HG02852 (cell line): ENCODE measurements at regions not wholly inside any gene's neighbourhood (a gene's known extent, or its start where the extent isn't known, plus 50 kb on each side); places are given as distances from the start of the nearest gene placed in this dataset.

Source experiments
- ATAC-seq: cut with Tn5 transposase; IDR thresholded peaks from one replicate; pipeline ENCODE4 v1.9.1; 2021; ENCODE audit warnings: mild to moderate bottlenecking, moderate library complexity; ENCODE audit not compliant: unreplicated experiment

DNA sequence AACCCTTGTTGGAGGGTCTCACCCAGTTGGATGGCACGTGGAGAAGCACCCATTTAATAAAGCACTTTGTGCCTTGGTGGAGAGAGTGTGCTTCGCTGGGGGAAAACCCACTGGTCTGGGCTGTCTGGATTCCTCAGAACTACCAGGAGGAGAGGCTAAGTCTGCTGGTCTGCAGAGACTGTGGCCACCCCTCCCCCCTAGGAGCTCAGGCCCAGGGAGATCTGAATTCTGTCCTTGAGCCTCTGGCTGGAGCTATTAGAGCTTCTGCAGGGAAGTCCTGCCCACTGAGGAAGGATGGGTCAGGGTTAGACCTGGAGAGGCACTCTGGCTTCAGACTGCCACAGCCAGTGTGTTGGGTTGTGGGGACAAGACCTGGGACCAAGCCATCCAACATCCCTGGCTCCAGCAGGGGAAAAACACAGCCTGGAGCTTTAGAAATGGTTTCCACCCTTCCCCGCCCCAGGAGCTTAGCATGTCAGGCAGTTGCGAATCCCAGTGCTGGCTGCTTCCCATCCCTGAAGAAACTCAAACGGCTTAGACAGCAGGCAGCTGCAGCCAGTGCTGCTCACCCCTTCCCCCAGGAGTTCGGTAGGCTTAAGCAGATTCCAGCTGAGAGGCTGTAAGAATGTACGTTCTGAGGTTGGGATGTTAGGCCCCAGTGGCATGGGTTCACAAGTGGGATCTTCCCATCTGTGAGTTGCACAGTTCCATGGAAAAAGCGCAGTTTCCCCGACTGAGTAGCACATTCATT is 288.3 kb downstream of the TGFB2 start:
- ATAC-seq: no peak

DNA sequence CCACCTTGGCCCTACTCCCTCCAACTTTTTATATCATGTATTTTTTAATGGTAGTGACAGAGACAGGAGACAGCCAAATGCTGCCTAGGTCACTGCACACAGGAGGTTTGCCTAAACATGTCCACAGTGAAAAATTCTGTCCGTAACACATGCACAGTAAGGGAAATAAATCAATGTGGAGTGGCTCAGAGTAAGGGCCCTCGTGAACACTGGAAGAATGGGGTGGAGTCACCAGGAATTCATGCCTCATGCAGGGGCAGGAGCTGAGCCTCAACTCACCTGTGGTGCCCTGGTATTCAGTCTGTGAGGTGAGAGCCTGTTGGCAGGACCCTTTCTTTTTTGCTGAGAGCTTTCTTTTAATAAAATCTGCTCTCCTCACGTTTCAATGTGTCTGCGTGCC is 289.1 kb downstream of the TGFB2 start:
- no peak for ATAC-seq

DNA sequence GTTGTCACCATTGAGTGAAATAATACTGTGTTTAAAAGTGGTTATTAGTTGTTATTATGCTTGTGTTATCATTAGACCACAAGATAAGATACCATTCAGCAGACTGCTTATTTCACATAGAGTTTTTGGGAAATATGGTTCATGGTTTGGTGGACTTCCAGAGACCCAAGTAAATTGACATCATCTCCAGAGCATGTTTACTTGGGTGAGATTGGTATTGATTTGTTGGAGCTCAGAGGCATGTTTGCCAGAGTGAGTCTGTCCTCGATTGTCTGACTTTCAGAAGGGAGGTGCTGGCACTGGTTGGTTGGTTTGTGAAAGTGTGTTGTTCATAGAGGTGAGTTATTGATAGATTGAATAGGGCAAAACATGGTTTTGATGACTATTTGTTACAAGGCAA is 291.4 kb downstream of the TGFB2 start:
- no peak for ATAC-seq

DNA sequence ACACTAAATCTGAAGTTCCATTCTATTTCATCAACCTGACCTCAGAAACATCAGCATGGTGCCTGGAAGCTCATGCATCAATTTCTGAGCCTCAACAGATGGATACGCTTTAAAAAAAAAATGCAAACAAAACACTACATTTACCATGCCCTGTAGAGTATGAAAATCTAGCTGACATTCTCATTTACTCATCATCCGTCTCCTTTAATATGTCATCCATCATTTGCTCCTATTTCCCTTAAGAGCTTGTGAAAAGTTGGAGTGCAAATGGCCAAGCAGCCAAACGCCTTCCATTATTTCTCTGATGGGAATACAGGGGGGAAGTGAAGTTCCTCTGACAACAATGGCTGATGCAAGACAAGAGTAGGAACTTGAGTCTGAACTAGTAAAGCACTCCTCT is 295.0 kb downstream of the TGFB2 start:
- ATAC-seq: no peak

DNA sequence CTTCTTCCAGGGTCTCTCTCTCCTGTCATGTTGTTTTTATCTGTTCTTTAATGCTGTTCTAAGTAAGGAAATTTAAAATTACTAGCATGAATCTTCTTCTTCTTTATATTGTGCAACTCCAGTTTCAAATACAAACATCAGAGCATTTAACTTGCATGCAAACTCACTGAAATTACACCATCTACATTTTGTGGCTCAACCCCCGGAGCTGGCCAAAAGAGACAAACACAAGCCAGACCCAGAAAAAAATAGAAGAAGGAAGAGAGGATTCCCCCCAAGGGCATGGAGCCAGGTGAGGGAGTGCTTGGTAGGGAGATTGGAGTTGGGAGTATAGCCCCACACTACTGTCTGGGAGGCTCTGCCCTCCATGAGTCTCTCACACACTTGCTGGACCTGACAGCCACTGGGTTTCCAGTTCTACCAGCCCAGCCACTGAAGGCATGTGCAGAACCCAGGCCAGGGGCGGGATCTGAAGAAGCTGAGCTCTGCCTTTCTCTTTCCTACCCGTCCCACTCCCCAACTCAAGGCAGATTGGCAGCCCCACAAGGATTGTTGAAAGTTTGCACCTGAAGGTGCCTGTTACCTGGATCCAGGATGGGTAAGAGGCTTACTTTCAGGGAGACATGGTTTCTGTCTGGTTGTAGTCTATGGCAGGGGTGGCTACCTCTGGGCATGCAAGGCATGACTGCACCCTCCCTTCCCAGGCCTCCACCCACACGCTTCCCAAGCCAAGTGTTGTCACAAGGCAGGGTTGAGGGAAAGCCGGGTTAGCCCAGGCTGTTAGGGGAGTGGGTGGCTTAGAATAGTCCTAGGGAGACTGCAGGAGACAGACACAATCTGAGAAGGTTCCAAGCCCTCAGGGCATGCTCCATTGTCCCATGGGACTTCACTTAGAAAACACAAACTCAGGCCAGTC is 297.2 kb downstream of the TGFB2 start:
- no peak for ATAC-seq

DNA sequence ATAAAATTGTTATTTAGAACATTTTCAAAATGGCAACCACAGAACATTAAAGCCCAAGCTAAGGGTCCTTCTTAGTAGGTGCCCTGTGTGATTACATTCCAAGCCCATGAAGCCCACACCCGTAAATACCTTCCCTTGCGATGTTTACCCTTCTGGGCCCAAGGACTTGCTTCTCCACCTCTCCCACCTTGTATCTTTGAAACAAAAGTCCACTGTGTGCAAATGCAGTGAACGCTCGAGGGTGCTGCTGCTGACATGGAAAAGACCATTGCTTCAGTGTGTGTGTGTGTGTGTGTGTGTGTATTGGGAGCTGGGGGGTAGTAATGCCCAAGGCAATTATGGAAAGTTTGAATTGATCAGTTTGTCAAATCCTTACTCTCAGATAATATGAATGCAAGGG is 298.1 kb downstream of the TGFB2 start:
- ATAC-seq: no peak

DNA sequence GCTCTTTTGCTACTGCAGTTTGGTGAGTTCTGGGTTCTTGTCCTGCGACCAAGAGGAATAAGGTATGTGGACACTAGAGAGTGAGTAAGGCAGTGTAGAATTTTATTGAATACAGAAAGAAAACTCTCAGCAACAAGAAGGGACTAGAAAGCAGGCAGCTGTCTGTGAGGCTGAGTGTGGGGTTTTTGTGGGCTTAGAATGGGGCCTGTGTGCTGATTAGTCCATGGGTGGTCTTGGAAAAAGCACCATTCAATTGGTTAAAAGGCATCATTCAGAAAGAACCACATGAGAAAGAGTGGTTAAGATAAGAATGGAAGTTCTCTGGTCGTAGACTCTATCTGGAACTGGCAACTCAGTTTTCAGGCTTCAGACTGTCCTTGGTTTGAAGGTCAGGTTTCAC is 298.8 kb downstream of the TGFB2 start:
- ATAC-seq: no peak

DNA sequence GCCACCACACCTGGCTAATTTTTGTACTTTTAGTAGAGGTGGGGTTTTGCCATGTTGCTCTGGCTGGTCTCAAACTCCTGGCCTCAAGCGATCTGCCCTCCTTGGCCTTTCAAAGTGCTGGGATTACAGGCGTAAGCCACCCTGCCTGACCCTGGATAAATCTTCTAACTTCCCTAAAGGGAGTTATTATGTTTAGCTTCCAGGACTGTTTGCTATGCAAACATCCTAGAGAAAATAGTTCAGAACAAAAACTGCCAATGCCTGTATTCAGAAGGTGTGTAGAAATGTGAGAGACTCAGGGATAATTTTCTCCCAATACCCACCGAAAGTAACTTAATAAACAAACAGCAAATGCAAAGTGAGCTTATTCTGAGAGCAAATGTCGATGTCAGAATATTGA is 301.2 kb downstream of the TGFB2 start:
- no peak for ATAC-seq

DNA sequence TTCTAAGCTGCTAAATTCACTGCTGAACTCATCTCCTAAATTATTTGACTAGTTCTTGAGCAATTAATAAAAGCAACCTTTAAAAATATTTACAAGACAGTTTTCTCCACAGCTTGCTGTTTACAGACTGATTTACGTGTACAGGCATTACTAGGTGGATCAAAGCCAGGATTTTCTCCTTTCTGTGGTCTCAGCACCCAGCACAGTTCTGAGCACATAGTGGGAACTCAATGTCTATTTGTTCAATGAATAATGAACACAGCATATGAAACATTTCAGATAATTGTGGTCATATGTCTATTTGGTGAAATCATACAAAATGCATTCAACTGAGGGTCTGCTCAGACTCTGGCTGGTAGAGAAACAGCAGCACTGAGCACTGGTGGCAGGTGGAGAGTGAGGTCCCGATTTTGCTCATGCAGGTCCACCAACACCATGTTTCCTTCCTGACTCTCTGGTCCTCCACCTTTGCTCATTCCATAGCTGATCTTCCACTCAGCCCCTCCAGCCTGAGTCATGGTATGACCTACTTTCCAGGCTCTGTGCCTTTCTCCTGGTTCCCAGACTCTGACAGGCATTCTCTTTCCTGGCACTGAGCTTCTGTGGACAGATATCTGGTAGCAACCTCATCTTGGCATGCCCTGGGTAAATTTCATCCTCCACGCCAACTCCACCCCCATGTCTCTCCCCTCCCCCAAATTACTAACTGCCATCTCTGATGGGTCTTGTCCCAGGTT is 311.3 kb downstream of the TGFB2 start:
- no peak for ATAC-seq

DNA sequence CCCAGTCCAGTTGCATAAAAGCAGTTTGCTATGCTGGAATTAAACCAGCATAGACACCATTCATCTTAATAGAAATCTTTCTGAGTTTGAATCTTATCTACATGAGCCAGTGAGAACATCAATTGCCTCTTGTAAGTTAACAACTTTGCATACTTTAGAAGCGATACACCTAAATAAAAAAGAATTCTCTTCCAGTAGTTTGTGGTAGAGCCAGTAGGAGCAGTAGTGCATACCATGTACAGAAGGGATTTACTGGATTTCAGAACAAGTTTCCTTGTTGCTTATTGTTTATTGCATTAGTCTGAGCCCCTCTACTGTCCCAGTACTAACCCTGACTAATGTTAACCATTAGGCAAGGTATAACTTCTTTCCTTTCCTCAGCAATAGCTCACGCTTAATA is 313.1 kb downstream of the TGFB2 start:
- ATAC-seq: no peak

DNA sequence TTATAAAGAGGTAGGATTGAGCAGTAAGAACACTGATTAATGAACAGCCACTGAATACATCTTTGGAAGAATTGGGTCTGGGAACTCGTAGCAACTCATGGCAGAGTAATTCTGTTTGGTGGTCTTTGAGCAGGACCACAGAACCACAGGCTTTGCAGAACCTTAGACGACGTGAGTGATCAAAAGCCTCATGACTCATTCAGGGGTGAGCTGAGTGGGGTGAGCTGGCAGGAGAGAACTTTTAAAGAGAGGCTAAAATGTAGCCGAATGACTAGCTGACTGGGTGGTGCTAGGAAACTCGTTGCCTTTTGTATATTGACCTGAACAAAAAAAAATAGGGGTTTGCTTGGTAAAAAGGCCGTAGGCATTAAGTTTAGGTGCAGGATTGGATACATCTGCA is 313.8 kb downstream of the TGFB2 start:
- no peak for ATAC-seq

DNA sequence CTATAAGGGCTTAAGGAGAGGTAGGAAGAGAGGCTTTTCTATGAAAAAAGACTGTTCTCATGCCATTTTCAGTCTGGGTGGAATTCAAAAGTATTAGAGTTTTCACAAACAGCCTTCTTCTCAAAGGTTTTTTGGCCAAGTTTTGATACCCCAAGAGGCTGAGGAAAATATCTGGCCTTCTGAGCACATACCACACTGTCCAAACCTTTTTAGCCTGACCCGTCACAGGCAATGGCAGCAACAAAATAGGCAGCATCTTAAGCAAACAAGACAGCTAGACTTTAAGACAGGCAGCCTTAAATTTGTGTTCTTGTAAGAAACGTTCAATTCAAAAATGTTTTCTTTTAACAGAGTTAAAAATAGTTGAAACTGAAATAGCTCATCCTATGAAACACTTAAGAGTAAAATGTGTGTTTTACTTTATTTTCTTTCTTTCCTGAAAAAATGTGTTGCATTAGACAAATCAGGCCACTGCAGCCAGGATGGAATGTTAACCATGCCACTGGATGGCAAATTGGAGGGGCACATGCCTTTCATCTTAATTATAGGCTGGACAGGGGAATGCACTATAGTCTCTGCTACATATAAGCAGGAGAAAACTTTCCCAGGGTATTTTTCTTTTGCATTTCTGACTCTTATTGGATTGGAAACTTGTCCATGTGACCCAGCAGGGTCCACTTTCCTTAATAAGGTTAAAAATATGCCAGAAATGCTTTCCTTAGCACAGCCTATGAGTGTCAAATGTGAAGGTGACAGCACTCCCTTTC is 315.0 kb downstream of the TGFB2 start:
- no peak for ATAC-seq

DNA sequence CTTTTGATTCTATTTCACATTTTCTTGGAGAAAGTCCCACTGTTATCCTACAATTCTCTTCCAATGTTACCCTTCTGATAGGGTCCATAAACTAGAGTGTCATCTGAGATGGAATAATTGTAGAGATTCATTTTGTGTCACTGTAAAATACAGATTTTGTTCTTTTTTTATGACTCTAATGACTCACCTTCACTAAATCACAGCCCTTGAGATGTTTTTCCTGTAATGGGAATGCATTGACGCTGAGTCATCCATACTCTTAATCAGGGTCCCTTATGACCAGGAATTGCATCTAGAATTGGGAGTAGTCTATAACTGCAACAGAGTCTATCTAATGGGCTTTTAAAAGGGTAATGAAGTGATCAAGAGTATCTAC is 315.5 kb downstream of the TGFB2 start:
- no peak for ATAC-seq

DNA sequence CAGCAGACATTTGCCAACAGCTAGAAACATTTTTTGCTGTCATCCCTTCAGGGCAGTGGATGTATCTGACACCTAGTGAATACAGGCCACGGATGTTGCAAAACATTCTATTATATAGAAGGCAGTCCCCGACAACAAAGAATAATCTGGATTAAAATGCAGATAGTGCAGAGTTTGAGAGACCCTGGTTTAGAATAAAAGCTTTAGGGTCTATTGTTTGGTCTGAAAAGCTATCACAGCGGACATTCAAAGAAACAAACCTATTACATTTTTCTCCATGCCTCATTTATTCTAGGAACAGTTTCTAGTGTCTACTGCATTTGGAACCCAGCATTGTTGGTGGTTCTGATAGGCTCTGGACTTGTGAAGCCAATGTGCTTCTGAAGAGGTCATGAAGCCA is 316.3 kb downstream of the TGFB2 start:
- no peak for ATAC-seq

DNA sequence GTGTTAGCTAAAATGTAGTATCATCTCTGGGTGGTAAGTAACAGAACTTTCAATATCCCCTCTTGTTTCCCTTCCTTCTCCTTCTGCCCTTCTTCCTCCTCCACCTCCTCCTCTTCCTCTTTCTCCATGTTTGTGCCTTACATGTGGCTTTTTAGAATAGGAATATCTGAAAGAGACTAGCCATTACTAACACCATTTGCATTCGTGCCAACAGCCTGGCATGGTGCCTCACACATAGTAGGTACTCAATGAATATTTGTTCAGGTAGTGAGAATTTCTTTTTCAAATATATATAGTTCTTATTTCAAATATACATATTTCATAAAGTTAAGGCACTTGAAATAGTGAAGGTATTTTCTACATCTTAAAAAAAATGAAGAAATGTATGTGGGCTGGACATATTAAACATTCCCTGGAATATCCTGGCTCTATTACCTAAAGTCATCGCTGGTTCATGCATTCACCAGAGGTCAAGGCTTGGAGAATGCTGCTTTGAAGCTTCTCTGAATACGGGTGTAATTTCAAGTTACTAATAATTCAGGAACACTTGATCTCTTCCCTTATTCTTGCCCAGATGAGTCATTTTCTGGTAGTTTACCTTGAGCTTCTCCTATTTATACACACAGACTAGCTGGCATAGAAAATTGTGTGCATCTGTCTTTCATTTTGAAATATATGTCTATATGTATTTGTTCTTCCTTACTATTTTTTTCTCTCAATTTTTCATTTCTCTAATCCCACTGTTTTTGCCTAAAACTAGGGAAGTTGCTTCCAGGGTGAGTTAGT is 319.4 kb downstream of the TGFB2 start:
- ATAC-seq: no peak

DNA sequence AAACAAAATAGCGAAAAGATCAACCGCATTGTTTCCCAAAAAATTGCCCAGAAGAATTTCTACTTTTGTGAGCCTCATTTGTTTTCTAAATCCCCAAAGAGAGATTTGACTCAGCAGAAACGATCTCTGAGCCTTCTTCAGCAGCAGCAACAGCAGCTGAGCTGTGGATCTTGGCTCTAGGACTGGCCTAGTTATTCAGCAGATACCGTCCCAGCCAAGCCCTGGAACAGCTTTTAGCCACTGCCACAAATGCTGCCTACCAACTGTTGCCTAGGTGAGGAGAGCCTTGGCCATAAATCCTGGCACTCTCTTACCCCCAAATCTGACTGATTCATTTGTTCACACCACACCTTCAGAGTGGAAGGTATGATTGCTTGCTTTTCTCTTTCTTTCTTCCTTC is 320.1 kb downstream of the TGFB2 start:
- ATAC-seq: no peak

DNA sequence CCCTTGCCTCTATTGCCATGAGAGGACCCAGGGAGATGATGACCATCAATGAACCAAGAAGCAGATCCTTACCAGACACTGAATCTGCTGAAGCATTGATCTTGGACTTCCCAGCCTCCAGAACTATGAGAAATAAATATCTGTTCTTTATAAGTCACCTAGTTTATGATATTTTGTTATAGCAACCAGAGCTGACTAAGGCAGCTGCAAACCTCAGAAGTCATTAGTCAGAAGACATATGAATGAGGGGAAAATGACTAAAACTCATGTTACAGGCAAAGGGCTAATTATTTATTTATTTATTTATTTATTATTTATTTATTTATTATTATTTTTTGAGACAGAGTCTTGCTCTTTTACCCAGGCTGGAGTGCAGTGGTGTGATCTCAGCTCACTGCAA is 321.1 kb downstream of the TGFB2 start:
- ATAC-seq: no peak

DNA sequence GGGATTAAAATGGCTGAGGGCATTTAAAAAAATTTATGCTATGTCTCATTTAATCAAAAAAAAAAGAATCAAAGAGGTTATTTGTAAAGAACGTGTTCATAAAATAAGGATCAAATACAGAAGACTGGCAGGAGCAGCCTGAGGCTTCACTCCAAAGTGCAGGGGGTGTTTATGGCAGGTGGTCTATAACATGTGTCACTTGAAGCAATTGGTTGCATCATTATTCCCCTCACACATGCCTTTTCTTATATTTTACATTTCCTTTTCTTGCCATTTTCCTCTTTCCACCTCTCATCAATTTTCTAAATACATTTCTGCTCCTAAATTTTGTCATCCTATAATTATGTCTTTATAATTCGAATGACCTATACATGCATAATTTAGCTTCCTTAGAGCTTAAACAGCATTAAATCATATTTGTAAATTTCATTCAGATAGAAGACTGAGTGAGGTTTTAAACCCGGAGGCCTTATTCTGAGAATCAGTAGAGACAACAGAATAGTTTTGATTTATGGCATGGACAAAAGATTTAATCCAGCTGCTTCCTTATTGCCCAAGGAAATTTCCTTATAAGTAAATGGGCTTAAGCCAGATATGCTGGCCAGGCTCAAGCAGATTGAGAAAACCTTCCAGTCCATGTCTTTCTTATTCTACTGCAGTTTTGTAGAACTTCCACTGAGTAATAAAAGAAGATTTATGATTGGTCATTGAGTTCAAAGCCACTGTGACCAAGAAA is 322.8 kb downstream of the TGFB2 start:
- ATAC-seq: no peak

DNA sequence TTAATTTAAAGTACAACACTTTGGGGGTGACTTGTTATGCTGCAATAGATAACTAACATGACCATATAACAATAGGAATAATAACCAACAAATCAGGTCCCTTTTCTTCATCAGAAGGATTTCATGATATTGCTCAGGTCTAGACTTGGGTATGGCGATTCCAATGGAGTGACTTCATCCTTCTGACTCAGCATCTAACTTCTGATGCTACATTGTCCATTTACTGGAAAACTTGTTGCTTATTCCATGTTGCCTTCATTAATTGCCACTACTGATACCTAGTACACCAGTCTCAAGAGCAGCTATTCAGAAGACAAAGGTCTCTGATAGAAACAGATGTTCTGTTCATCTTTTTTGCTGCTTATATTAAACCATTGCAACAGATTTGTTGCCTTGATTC is 324.3 kb downstream of the TGFB2 start:
- no peak for ATAC-seq
